ENCODE measurements at regions not wholly inside any gene's neighbourhood (a gene's known extent, or its start where the extent isn't known, plus 50 kb on each side); places are given as distances from the start of the nearest gene placed in this dataset.
A peak's percentile ranks its signal among the peaks of the same experiment; 100 is the strongest.
"Not testable (repeated sequence)": the region's sequence is repeated elsewhere in the genome, so short reads cannot be mapped to it uniquely, and the experiment has no call there.

GRCh38 chr4:184279496-184280061 lies 61.9 kb upstream of the ENPP6 start:
- no peak for DNase-seq (ENCODE audit: low read depth)
- H3K4me3 ChIP-seq (ENCODE audit: low read length): no peak overlapping the region
- H3K9ac ChIP-seq (ENCODE audit: low read length): no peak overlapping the region
- H3K9me3 ChIP-seq (ENCODE audit: control insufficient read depth, low read length): peaks cover 4% of the 10 kb centered on the region
- H3K4me1 ChIP-seq (ENCODE audit: control insufficient read depth, insufficient read depth, low read length): peaks cover 9% of the 10 kb centered on the region
- H3K36me3 ChIP-seq (ENCODE audit: control insufficient read depth, insufficient read depth, low read length, severe bottlenecking): no peaks in the 10 kb centered on the region
- no peaks in the 10 kb centered on the region for H3K27me3 ChIP-seq (replicated peaks; ENCODE audit: control insufficient read depth, insufficient read depth, low read length)

- H3K36me3 ChIP-seq (ENCODE audit: control insufficient read depth, insufficient read depth, low read length, severe bottlenecking); DNase-seq (ENCODE audit: low read depth); H3K9ac ChIP-seq (ENCODE audit: low read length): not testable (repeated sequence)
Observed at GRCh38 chr4:184277769-184278168, 60.1 kb upstream of the ENPP6 start.

GRCh38 chr4:184277010-184277409 lies 59.3 kb upstream of the ENPP6 start:
- H3K9me3 ChIP-seq (ENCODE audit: control insufficient read depth, low read length); DNase-seq (ENCODE audit: low read depth); H3K4me3 ChIP-seq (ENCODE audit: low read length); H3K9ac ChIP-seq (ENCODE audit: low read length); H3K36me3 ChIP-seq (ENCODE audit: control insufficient read depth, insufficient read depth, low read length, severe bottlenecking); H3K27me3 ChIP-seq (replicated peaks; ENCODE audit: control insufficient read depth, insufficient read depth, low read length): not testable (repeated sequence)
- peaks cover 29% of the 10 kb centered on the region for H3K4me1 ChIP-seq (ENCODE audit: control insufficient read depth, insufficient read depth, low read length)

More at GRCh38 chr4:184277769-184278168, 60.1 kb upstream of the ENPP6 start:
- H3K4me1 ChIP-seq (ENCODE audit: control insufficient read depth, insufficient read depth, low read length): peaks cover 22% of the 10 kb centered on the region
- H3K27me3 ChIP-seq (replicated peaks; ENCODE audit: control insufficient read depth, insufficient read depth, low read length); H3K4me3 ChIP-seq (ENCODE audit: low read length); H3K9me3 ChIP-seq (ENCODE audit: control insufficient read depth, low read length): not testable (repeated sequence)

GRCh38 chr4:184276346-184276745 lies 58.7 kb upstream of the ENPP6 start:
- DNase-seq (ENCODE audit: low read depth); H3K36me3 ChIP-seq (ENCODE audit: control insufficient read depth, insufficient read depth, low read length, severe bottlenecking); H3K4me3 ChIP-seq (ENCODE audit: low read length); H3K9me3 ChIP-seq (ENCODE audit: control insufficient read depth, low read length); H3K9ac ChIP-seq (ENCODE audit: low read length); H3K27me3 ChIP-seq (replicated peaks; ENCODE audit: control insufficient read depth, insufficient read depth, low read length): not testable (repeated sequence)
- peaks cover 31% of the 10 kb centered on the region for H3K4me1 ChIP-seq (ENCODE audit: control insufficient read depth, insufficient read depth, low read length)

GRCh38 chr4:184275766-184276165 lies 58.1 kb upstream of the ENPP6 start:
- Histone ChIP-seq H3K9ac (ENCODE audit: low read length) (no peak overlapping the region), H3K9me3 (ENCODE audit: control insufficient read depth, low read length) (peaks cover 4% of the 10 kb centered on the region), H3K27me3 (replicated peaks; ENCODE audit: control insufficient read depth, insufficient read depth, low read length) (no peaks in the 10 kb centered on the region), H3K36me3 (ENCODE audit: control insufficient read depth, insufficient read depth, low read length, severe bottlenecking) (no peaks in the 10 kb centered on the region), H3K4me3 (ENCODE audit: low read length) (no peak overlapping the region), H3K4me1 (ENCODE audit: control insufficient read depth, insufficient read depth, low read length) (peaks cover 31% of the 10 kb centered on the region)
- DNase-seq (ENCODE audit: low read depth): no peak

- Histone ChIP-seq H3K9me3 (ENCODE audit: control insufficient read depth, low read length) (peaks cover 4% of the 10 kb centered on the region), H3K36me3 (ENCODE audit: control insufficient read depth, insufficient read depth, low read length, severe bottlenecking) (no peaks in the 10 kb centered on the region), H3K9ac (ENCODE audit: low read length) (peak overlapping the region; percentile 78), H3K27me3 (replicated peaks; ENCODE audit: control insufficient read depth, insufficient read depth, low read length) (no peaks in the 10 kb centered on the region), H3K4me3 (ENCODE audit: low read length) (peak overlapping the region; percentile 9), H3K4me1 (ENCODE audit: control insufficient read depth, insufficient read depth, low read length) (peaks cover 31% of the 10 kb centered on the region)
- DNase-seq (ENCODE audit: low read depth): peak; percentile 45
Observed at GRCh38 chr4:184274286-184274951, 56.7 kb upstream of the ENPP6 start.

GRCh38 chr4:184273166-184274147 lies 55.8 kb upstream of the ENPP6 start:
- no peaks in the 10 kb centered on the region for H3K27me3 ChIP-seq (replicated peaks; ENCODE audit: control insufficient read depth, insufficient read depth, low read length)
- H3K9ac ChIP-seq (ENCODE audit: low read length): peak overlapping the region; percentile 78
- peak overlapping the region; percentile 9 for H3K4me3 ChIP-seq (ENCODE audit: low read length)
- H3K4me1 ChIP-seq (ENCODE audit: control insufficient read depth, insufficient read depth, low read length): peaks cover 39% of the 10 kb centered on the region
- peaks cover 4% of the 10 kb centered on the region for H3K9me3 ChIP-seq (ENCODE audit: control insufficient read depth, low read length)
- DNase-seq (ENCODE audit: low read depth): no peak
- H3K36me3 ChIP-seq (ENCODE audit: control insufficient read depth, insufficient read depth, low read length, severe bottlenecking): no peaks in the 10 kb centered on the region

GRCh38 chr4:184270808-184271413 lies 53.2 kb upstream of the ENPP6 start:
- Histone ChIP-seq H3K4me1 (ENCODE audit: control insufficient read depth, insufficient read depth, low read length) (peaks cover 48% of the 10 kb centered on the region), H3K27me3 (replicated peaks; ENCODE audit: control insufficient read depth, insufficient read depth, low read length) (no peaks in the 10 kb centered on the region), H3K9ac (ENCODE audit: low read length) (no peak overlapping the region), H3K9me3 (ENCODE audit: control insufficient read depth, low read length) (no peaks in the 10 kb centered on the region), H3K36me3 (ENCODE audit: control insufficient read depth, insufficient read depth, low read length, severe bottlenecking) (no peaks in the 10 kb centered on the region), H3K4me3 (ENCODE audit: low read length) (no peak overlapping the region)
- DNase-seq (ENCODE audit: low read depth): no peak

GRCh38 chr4:184269879-184270430 lies 52.3 kb upstream of the ENPP6 start:
- no peak overlapping the region for H3K4me3 ChIP-seq (ENCODE audit: low read length)
- no peaks in the 10 kb centered on the region for H3K27me3 ChIP-seq (replicated peaks; ENCODE audit: control insufficient read depth, insufficient read depth, low read length)
- DNase-seq (ENCODE audit: low read depth): no peak
- no peaks in the 10 kb centered on the region for H3K9me3 ChIP-seq (ENCODE audit: control insufficient read depth, low read length)
- H3K9ac ChIP-seq (ENCODE audit: low read length): no peak overlapping the region
- H3K4me1 ChIP-seq (ENCODE audit: control insufficient read depth, insufficient read depth, low read length): peaks cover 50% of the 10 kb centered on the region
- no peaks in the 10 kb centered on the region for H3K36me3 ChIP-seq (ENCODE audit: control insufficient read depth, insufficient read depth, low read length, severe bottlenecking)

GRCh38 chr4:184268584-184269160 lies 51.0 kb upstream of the ENPP6 start:
- Histone ChIP-seq H3K4me3 (ENCODE audit: low read length) (peak overlapping the region; percentile 72), H3K9me3 (ENCODE audit: control insufficient read depth, low read length) (no peaks in the 10 kb centered on the region), H3K4me1 (ENCODE audit: control insufficient read depth, insufficient read depth, low read length) (peaks cover 40% of the 10 kb centered on the region), H3K27me3 (replicated peaks; ENCODE audit: control insufficient read depth, insufficient read depth, low read length) (no peaks in the 10 kb centered on the region), H3K9ac (ENCODE audit: low read length) (peak overlapping the region; percentile 71), H3K36me3 (ENCODE audit: control insufficient read depth, insufficient read depth, low read length, severe bottlenecking) (no peaks in the 10 kb centered on the region)
- no peak for DNase-seq (ENCODE audit: low read depth)

Measured in adipocyte (in vitro differentiated cells).